ENCODE measurements at regions not wholly inside any gene's neighbourhood (a gene's known extent, or its start where the extent isn't known, plus 50 kb on each side); places are given as distances from the start of the nearest gene placed in this dataset.

- H3K27ac ChIP-seq, result no peak overlapping the region
- 23 to 67% methylated on average over 2 of the region's 2 CpGs for WGBS, 2 donors
- TF ChIP-seq POLR2AphosphoS5 (IDR thresholded peaks at IDR 0.05) (no peak), POLR2A (IDR thresholded peaks at IDR 0.05) (no peak), CTCF (IDR thresholded peaks at IDR 0.05) (no peak)
- H3K4me1 ChIP-seq, result peaks cover 0 to 7% (median 6%) of the 10 kb centered on the region in 4 donors
- H3K27me3 ChIP-seq, result no peaks in the 10 kb centered on the region
- H3K36me3 ChIP-seq, result no peaks in the 10 kb centered on the region
- no peak overlapping the region for H3K4me3 ChIP-seq
- intact Hi-C loops (cut with DNase I), result no loop called here
- no peaks in the 10 kb centered on the region for H3K9me3 ChIP-seq
- DNase-seq, result no peak
These were observed 81.1 kb downstream of the EFNB1 start for GRCh38 chrX:68909945-68910344.

GRCh38 chrX:68908071-68908470 is 79.2 kb downstream of the EFNB1 start:
- H3K36me3 ChIP-seq, result no peaks in the 10 kb centered on the region
- DNase-seq, result no peak
- no peaks in the 10 kb centered on the region for H3K27me3 ChIP-seq
- H3K4me3 ChIP-seq, result no peak overlapping the region
- no peak overlapping the region for H3K27ac ChIP-seq
- WGBS, 2 donors, result 83 to 84% methylated on average over 5 of the region's 5 CpGs
- TF ChIP-seq EP300 (IDR thresholded peaks at IDR 0.05) (no peak), POLR2AphosphoS5 (IDR thresholded peaks at IDR 0.05) (no peak), POLR2A (IDR thresholded peaks at IDR 0.05) (no peak), CTCF (IDR thresholded peaks at IDR 0.05) (no peak)
- intact Hi-C loops (cut with DNase I), result no loop called here
- H3K4me1 ChIP-seq, result peaks cover 0 to 7% (median 6%) of the 10 kb centered on the region in 4 donors
- no peaks in the 10 kb centered on the region for H3K9me3 ChIP-seq

GRCh38 chrX:68902706-68903504 is 74.1 kb downstream of the EFNB1 start:
- no peaks in the 10 kb centered on the region for H3K36me3 ChIP-seq
- H3K27ac ChIP-seq, result no peak overlapping the region
- 87 to 91% methylated on average over 9 of the region's 9 CpGs for WGBS, 2 donors
- H3K4me3 ChIP-seq, result no peak overlapping the region
- H3K9me3 ChIP-seq, result no peaks in the 10 kb centered on the region
- intact Hi-C loops (cut with DNase I), result no loop called here
- DNase-seq, result no peak
- no peak for TF ChIP-seq POLR2AphosphoS5 (IDR thresholded peaks at IDR 0.05)
- TF ChIP-seq POLR2A (IDR thresholded peaks at IDR 0.05), result no peak
- no peak for TF ChIP-seq CTCF (IDR thresholded peaks at IDR 0.05)
- TF ChIP-seq EP300 (IDR thresholded peaks at IDR 0.05), result no peak
- no peaks in the 10 kb centered on the region for H3K27me3 ChIP-seq
- no peaks in the 10 kb centered on the region for H3K4me1 ChIP-seq

GRCh38 chrX:68901519-68901918 is 72.7 kb downstream of the EFNB1 start:
- intact Hi-C loops (cut with DNase I), result no loop called here
- Histone ChIP-seq H3K4me1 (peaks cover 0 to 10% (median 3%) of the 10 kb centered on the region in 4 donors), H3K27ac (no peak overlapping the region), H3K36me3 (no peaks in the 10 kb centered on the region), H3K27me3 (no peaks in the 10 kb centered on the region), H3K9me3 (no peaks in the 10 kb centered on the region), H3K4me3 (no peak overlapping the region)
- WGBS, 2 donors, result 87 to 89% methylated on average over 3 of the region's 3 CpGs
- DNase-seq, result no peak
- TF ChIP-seq POLR2AphosphoS5 (IDR thresholded peaks at IDR 0.05) (no peak), EP300 (IDR thresholded peaks at IDR 0.05) (no peak), POLR2A (IDR thresholded peaks at IDR 0.05) (no peak), CTCF (IDR thresholded peaks at IDR 0.05) (no peak)

All from sigmoid colon (tissue), 6 donors.